Calu3 (cell line): ENCODE measurements at regions not wholly inside any gene's neighbourhood (a gene's known extent, or its start where the extent isn't known, plus 50 kb on each side); places are given as distances from the start of the nearest gene placed in this dataset.

ENCODE experiments used
- BruUV-seq: library from RNA; stranded (reverse); fragments of 400-500 nt; replicated peaks from 2 replicates; lab custom pipeline; 2021; lab: Mats Ljungman, UMichigan
- CTCF ChIA-PET: fragments of 300-600 bp; sonication (Branson Sonifier 250); formaldehyde crosslinking; loops from one replicate; lab custom pipeline; 2022; ENCODE audit warnings: antibody characterized with exemption; lab: Charles Lee
- DNase-seq: peaks from one replicate; pipeline ENCODE4 v3.0.0; 2022
- H3K27ac Mint-ChIP-seq: one replicate; pipeline ENCODE4 v1.8.0; 2022; ENCODE audit warnings: mixed read lengths; ENCODE audit not compliant: unreplicated experiment
- H3K27me3 Mint-ChIP-seq: one replicate; pipeline ENCODE4 v1.8.0; 2022; ENCODE audit warnings: mixed read lengths; ENCODE audit not compliant: unreplicated experiment
- H3K36me3 Mint-ChIP-seq: one replicate; pipeline ENCODE4 v1.8.0; 2022; ENCODE audit warnings: mild to moderate bottlenecking, moderate library complexity, mixed read lengths; ENCODE audit not compliant: insufficient read depth, unreplicated experiment
- H3K4me1 Mint-ChIP-seq: one replicate; pipeline ENCODE4 v1.8.0; 2022; ENCODE audit warnings: mild to moderate bottlenecking, low read depth, mixed read lengths; ENCODE audit not compliant: unreplicated experiment
- H3K4me3 Mint-ChIP-seq: one replicate; pipeline ENCODE4 v1.8.0; 2022; ENCODE audit warnings: mild to moderate bottlenecking, low read depth, moderate library complexity, mixed read lengths; ENCODE audit not compliant: unreplicated experiment
- H3K9me3 Mint-ChIP-seq: one replicate; pipeline ENCODE4 v1.8.0; 2022; ENCODE audit warnings: low read depth, mixed read lengths; ENCODE audit not compliant: unreplicated experiment
- CTCF ChIP-seq: fragments of 200-600 bp; IDR thresholded peaks from one replicate; pipeline ENCODE4 v1.8.0; 2022; ENCODE audit warnings: antibody characterized with exemption; ENCODE audit not compliant: unreplicated experiment
- intact Hi-C: fragments of 100-400 bp; cut with micrococcal nuclease; formaldehyde crosslinking; loops from one replicate; pipeline ENCODE4 v1.10.0; 2022; ENCODE audit not compliant: unreplicated experiment

DNA sequence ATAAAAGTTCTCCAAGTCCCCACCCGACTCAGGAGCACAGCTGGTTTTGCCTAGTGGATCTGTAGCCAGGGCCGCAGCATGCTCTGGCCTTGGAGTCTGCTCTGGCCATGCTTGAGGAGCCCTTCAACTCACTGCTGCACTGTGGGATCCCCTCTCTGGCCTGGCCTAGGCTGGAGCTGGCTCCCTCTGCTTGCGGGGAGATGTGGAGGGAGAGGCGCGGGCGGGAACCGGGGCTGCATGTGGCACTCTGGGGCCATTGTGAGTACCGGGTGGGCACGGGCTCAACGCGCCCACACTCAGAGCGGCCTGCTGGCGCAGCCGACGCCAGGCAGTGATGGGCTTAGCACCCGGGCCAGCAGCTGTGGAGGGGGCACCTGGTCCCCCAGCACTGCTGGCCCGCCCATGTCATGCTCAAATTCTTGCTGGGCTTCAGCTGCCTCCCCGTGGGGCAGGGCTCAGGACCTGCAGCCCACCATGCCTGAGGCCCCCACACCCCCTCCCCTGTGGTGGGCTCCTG lies 57.0 kb upstream of the ATP12A start:
- Mint-ChIP-seq H3K27ac (no peak overlapping the region), H3K4me3 (no peak overlapping the region), H3K36me3 (no peaks in the 10 kb centered on the region), H3K9me3 (no peaks in the 10 kb centered on the region), H3K4me1 (peaks cover 4% of the 10 kb centered on the region), H3K27me3 (no peaks in the 10 kb centered on the region)
- CTCF ChIA-PET, result no interaction called here
- TF ChIP-seq CTCF, result no peak
- no TSS peak for BruUV-seq
- intact Hi-C loops, result no loop called here
- no peak for DNase-seq

- no peak for TF ChIP-seq CTCF
- no peaks in the 10 kb centered on the region for H3K4me1 Mint-ChIP-seq
- CTCF ChIA-PET, result no interaction called here
- H3K27ac Mint-ChIP-seq, result no peak overlapping the region
- no peak overlapping the region for H3K4me3 Mint-ChIP-seq
- H3K9me3 Mint-ChIP-seq, result no peaks in the 10 kb centered on the region
- no peak for DNase-seq
- H3K36me3 Mint-ChIP-seq, result no peaks in the 10 kb centered on the region
- intact Hi-C loops, result no loop called here
- no peaks in the 10 kb centered on the region for H3K27me3 Mint-ChIP-seq
- BruUV-seq, result no TSS peak
These were observed 55.8 kb upstream of the ATP12A start for GRCh38 chr13:24624363-24624762.

- Mint-ChIP-seq H3K9me3 (no peaks in the 10 kb centered on the region), H3K4me1 (peaks cover 2% of the 10 kb centered on the region), H3K27me3 (no peaks in the 10 kb centered on the region), H3K4me3 (no peak overlapping the region), H3K27ac (no peak overlapping the region), H3K36me3 (no peaks in the 10 kb centered on the region)
- no peak for TF ChIP-seq CTCF
- no peak for DNase-seq
- intact Hi-C loops, result no loop called here
- CTCF ChIA-PET, result no interaction called here
- BruUV-seq, result no TSS peak
These were observed 55.4 kb upstream of the ATP12A start for GRCh38 chr13:24624801-24625231.

- H3K27ac Mint-ChIP-seq, result no peak overlapping the region
- H3K4me3 Mint-ChIP-seq, result no peak overlapping the region
- no peak for TF ChIP-seq CTCF
- no TSS peak for BruUV-seq
- no peaks in the 10 kb centered on the region for H3K9me3 Mint-ChIP-seq
- no peaks in the 10 kb centered on the region for H3K36me3 Mint-ChIP-seq
- intact Hi-C loops, result no loop called here
- no peak for DNase-seq
- CTCF ChIA-PET, result no interaction called here
- peaks cover 7% of the 10 kb centered on the region for H3K4me1 Mint-ChIP-seq
- H3K27me3 Mint-ChIP-seq, result no peaks in the 10 kb centered on the region
These were observed 54.9 kb upstream of the ATP12A start for GRCh38 chr13:24625331-24625731.
